CD4-positive, alpha-beta T cell treated with Interleukin-15 for 4 hours (primary cell): ENCODE measurements at regions not wholly inside any gene's neighbourhood (a gene's known extent, or its start where the extent isn't known, plus 50 kb on each side); places are given as distances from the start of the nearest gene placed in this dataset.

ENCODE experiments used
- DNase-seq: peaks from one replicate; pipeline ENCODE4 v3.0.0-alpha.2; 2020; ENCODE audit warnings: low spot score

- DNase-seq: no peak
These were observed 152.8 kb upstream of the IER5L start for GRCh38 chr9:129330711-129331492.

GRCh38 chr9:129328355-129329042 lies 150.4 kb upstream of the IER5L start:
- DNase-seq: no peak

DNA sequence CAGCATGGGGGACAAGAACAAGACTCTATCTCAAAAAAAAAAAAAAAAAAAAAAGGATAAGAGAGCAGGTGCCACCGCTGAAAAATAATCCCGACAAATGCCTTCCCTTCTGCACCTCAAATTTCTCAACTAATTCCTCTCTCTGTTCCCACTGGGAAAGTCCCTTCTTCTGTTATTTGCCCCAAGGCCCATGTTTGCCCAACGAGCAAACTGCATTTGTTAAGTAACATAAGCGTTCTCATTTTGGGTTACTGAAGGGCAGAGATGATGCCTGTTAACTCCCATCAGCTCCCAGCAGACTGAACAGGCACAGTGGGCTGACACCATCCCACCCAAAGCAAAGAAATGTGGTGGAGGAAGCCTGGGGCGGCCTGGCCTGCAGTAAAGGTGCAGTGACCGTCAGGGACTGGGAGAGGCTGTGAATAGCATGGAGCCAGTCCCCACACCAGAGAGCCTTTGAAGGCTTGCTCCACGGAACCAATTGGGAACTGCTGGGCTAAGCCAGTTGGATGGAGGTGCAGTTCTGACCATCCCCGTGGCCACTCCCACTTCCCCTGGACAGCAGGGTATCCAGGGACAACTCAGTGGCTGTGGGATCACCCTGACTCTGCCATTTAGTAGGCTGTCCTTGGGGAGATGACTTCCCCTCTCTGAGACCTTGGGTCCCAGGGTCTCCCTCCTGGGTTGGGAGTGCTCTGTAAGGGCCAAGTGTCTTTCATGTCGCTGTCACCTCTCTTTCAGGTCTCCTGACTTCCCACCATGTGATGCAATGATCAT lies 149.7 kb upstream of the IER5L start:
- DNase-seq: no peak

DNA sequence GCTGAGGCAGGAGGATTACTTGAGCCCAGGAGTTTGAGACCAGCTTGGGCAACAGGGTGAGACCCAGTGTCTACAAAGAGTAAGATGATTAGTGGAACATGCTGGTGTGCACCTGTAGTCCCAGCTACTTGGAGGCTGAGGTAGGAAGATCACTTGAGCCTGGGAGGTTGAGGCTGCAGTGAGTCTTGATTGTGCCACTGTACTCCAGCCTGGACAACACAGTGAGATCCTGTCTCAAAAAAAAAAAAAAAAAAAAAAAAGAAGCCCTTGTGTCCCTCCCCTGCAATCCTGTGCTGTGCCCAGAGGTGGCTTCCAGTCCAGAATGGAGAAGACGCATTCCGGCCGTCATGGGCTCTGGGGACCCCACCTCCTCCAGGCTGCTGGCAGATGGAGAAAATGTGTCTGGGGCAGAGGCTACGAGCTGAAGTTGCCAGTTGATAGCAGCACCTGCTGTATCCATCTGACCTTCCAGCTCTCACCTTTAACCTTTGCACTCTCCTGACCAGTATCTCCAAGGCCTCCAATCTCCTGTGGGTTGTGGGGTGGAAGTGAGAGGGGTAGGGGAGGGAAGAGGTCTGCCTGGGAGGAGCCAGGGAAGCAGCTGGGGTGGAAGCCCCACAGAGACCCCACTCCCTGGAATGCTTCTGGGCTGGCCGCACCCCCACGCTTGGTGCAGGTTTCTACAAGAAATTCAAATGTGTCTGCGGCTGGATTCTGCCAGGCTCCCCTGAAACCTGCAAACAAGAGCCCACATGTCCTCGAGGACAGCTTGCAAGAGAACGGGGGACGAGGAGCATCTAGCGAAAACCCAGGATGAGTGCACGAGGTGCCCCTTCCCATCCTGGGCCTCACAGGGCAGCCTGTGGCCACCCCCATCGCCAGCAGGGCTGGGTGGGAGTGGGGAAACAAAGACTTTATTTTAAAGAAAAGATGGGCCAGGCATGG lies 148.3 kb upstream of the IER5L start:
- DNase-seq: no peak

- DNase-seq: no peak
These were observed 146.9 kb upstream of the IER5L start for GRCh38 chr9:129324808-129325502.

- no peak for DNase-seq
These were observed 146.0 kb upstream of the IER5L start for GRCh38 chr9:129323999-129324553.

DNA sequence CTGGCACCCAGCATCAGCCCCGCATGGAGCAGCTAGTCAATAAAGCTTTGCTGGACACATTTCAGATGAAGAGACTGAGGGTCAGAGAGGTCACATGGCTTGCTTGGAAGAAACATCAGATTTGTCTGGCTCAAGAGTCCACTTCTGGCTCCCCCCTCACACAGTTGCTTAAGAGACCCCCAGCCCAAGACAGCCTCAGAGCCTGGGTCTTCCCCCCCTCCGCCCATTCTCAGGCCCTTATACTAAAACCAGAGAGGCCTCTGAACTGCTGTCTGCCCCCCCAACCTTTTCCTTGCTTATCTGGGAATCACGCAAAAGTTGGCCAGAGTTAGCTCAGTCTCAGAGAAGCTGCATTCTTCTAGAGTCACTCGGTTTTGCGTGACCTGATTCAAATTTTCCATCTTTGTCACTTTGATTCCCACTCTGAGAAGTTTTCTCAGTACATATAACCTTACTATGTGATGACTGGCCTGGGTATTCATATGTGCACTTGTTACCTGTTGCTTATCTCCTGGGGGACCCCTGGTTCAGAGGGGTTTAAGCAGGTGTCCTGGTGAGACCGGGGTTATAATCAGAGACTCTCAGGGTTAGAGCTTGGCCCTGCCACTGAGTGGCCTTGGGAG lies 145.4 kb upstream of the IER5L start:
- no peak for DNase-seq

GRCh38 chr9:129322641-129323375 lies 144.7 kb upstream of the IER5L start:
- no peak for DNase-seq

- DNase-seq: no peak
These were observed 144.1 kb upstream of the IER5L start for GRCh38 chr9:129322022-129322621.

GRCh38 chr9:129321286-129322021 lies 143.4 kb upstream of the IER5L start:
- DNase-seq: no peak

- DNase-seq: peak; percentile 70
These were observed 142.7 kb upstream of the IER5L start for GRCh38 chr9:129320575-129321285.

- no peak for DNase-seq
These were observed 141.9 kb upstream of the IER5L start for GRCh38 chr9:129319938-129320481.

GRCh38 chr9:129319076-129319937 lies 141.2 kb upstream of the IER5L start:
- DNase-seq: no peak

DNA sequence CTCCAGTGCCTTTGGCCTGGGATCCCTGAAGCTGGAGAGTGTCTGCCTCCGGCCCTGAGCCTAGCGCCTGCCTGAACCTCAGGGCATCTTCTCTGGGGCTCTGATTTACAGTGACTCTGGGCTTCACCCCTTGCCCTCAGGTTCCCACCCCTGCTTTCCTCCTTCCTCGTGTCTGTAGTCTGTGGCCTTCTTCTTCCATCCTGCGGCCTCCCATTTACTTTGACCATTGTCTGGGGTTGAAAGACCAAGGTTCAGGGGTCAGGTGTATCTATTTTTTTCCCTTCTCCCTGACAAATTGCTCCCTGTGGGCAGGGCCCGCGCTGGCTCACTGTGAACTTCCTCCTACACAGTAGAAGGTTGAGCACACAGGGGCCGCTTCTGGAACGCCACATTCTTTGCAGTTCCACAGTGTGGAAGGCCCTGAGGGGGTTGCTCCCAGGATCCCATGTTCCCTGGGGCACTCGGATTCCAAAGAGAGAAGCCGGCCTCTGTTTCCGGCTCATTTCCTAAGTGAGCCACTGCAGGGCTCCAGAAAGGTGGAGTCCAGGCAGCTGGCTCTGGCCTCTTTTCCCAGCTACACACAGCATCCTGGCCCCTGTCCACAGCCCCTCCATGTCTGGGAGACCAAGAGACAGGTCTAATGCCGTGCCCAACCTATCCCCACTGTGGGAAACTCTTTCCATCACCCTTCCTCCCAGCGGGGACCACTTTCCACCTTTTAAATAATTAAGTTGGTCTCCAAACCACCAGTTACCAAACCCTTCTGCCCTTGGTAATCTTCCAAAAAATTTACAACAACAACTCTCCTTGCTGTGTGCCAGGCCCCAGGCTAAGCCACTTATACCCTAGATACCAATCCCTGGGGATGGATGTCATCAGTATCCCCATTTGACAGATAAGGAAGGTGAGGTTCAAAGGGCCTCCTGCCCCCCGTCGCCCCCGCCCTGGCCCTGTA lies 140.3 kb upstream of the IER5L start:
- no peak for DNase-seq
